GM21723 (cell line): ENCODE measurements at regions not wholly inside any gene's neighbourhood (a gene's known extent, or its start where the extent isn't known, plus 50 kb on each side); places are given as distances from the start of the nearest gene placed in this dataset.
"Not testable (repeated sequence)": the region's sequence is repeated elsewhere in the genome, so short reads cannot be mapped to it uniquely, and the experiment has no call there.

ENCODE experiments used
- ATAC-seq: cut with Tn5 transposase; IDR thresholded peaks from one replicate; pipeline ENCODE4 v1.9.1; 2021; ENCODE audit warnings: mild to moderate bottlenecking, moderate library complexity; ENCODE audit not compliant: unreplicated experiment

GRCh38 chr9:118689280-118689679 is 680.0 kb downstream of the BRINP1 start:
- ATAC-seq, result no peak

DNA sequence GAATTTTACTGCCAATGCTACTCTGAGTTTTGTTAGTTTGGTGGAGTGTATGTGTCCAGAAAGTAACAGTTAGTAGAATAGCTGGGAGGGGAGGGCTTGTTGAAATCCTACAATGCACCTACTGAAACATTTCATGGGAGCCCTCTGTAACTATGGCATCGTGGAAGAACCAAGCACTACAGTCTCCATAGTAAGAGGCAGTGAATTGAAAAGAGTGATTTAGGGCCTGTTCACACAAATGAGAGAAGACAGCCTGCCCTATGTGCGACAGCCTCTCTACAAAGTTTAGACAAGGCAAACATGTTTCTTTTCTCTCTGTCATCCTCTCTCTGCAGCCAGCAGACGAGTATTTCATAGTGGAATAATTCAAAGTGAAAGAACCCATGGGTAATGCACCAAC is 676.6 kb downstream of the BRINP1 start:
- no peak for ATAC-seq

DNA sequence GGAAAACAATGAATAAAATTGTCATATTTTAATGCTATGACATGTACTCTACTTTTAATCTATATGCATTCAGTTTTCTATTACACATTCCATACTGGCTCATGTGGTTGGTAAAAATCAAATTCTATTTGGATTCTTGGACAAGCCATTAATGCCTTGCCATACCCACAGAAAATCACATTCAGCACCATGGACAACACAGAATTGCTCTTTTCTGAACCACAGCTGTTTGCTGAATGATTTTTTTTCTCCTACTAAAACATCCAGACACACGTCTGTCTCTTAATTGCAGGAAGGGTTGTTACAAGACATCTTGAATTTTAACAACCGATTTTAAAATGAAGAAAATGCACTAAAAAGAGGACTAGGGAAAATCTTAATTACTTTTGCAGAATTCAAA is 675.6 kb downstream of the BRINP1 start:
- ATAC-seq, result no peak

DNA sequence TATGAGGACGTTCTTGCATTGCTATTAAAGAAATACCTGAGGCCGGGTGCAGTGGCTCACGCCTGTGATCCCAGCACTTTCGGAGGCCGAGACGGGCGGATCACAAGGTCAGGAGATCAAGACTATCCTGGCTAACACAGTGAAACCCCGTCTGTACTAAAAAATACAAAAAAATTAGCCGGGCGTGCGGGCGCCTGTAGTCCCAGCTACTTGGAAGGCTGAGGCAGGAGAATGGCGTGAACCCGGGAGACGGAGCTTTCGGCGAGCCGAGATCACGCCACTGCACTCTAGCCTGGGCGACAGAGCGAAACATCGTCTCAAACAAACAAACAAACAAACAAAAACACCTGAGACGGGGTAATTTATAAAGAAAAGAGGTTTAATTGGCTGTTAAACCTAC is 674.0 kb downstream of the BRINP1 start:
- ATAC-seq, result not testable (repeated sequence)

GRCh38 chr9:118701985-118702384 is 667.2 kb downstream of the BRINP1 start:
- no peak for ATAC-seq

DNA sequence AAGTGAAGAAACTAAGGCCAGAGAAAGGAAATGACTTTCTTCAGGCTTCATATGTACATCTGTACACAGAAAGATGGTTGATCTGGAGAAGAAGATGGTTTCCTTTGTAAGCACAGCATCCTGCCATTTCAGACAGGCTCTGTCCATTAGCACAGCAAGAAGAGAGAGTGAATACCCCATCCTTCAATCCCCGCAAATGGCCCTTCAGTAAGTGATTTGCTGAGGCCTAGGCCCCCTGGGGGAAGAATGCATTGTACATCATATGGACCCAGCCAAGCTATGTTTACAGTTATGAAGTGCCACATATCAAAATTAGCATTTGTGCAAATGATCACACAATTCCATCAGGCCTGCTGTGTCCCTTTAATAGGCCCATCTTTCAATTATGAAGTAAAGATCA is 657.4 kb downstream of the BRINP1 start:
- no peak for ATAC-seq

- ATAC-seq, result no peak
Measured at GRCh38 chr9:118721276-118721675, 648.0 kb downstream of the BRINP1 start.

- ATAC-seq, result no peak
Measured at GRCh38 chr9:118721923-118722322, 647.3 kb downstream of the BRINP1 start.

DNA sequence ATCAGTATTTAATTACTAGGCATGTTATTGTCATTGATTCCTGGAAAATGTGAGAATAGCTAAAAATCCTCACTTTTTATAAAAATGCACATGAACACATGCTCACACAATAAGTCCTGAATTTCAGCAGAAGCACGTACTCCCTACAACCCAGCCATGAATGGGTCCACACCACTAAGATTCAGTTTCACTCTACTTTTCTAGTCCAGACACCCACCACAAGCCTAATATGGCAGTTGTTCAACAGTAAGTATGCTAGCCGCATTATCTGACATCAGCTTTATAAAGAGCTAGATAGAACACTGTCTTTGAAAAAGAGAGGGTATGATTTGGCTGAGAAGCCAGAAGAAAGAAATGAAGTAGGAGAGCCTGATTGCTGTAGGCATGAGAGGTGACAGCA is 639.3 kb downstream of the BRINP1 start:
- no peak for ATAC-seq

DNA sequence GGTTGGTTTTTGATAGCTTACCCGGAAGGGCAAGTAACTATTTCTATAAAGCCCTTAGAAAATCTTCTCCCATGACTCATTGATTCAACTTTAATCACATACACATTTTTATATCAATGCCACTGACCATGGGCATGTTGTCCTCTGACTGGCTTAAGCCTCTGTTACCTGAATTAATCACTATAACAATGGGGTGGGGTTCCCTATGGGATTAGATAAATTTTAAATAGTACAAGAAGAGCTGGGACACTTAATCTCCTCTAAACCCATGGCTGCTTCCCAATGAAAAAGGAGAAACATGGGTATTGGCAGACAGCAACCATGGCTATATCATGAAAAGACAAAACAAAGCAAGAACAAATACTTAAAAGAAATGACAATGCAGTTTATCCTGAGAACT is 636.2 kb downstream of the BRINP1 start:
- ATAC-seq, result no peak

- ATAC-seq, result no peak
Measured at GRCh38 chr9:118734696-118735095, 634.5 kb downstream of the BRINP1 start.

DNA sequence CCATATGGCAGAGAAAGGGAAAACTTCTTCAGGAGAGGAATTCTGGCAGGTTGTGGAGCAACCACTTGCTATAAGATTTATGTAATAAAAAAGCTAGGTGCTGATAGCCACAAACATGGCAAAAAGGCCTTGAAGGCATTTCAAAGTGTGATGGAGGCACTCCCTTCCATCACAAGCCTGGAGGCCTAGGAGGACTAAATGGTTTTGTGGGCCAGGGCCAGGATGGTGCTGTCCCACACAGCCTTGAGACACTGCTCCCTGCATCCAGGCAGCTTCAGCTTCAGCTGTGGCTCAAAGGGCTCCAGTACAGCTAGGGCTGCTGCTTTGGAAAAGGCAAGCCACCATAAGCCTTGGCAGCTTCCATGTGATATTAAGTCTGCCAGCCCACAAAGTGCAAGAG is 632.8 kb downstream of the BRINP1 start:
- no peak for ATAC-seq

GRCh38 chr9:118751077-118751847 is 618.0 kb downstream of the BRINP1 start:
- no peak for ATAC-seq

DNA sequence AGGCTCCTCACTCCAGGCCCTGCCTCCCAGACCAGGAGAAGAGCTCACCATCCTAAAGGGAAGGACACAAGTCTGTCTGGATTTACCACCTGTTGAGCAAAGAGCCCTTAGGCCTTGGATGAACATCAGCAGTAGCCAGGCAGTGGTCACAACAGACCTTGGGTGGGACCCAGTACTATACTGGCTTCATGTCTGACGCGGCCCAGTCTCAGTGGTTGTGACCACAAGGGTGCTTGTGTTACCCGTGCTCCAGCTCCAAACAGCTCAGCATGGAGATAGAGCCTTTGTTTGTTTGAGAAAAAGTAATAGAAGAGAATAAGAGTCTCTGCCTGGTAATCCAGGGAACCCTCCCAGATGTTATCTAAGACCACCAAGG is 617.4 kb downstream of the BRINP1 start:
- ATAC-seq, result no peak

DNA sequence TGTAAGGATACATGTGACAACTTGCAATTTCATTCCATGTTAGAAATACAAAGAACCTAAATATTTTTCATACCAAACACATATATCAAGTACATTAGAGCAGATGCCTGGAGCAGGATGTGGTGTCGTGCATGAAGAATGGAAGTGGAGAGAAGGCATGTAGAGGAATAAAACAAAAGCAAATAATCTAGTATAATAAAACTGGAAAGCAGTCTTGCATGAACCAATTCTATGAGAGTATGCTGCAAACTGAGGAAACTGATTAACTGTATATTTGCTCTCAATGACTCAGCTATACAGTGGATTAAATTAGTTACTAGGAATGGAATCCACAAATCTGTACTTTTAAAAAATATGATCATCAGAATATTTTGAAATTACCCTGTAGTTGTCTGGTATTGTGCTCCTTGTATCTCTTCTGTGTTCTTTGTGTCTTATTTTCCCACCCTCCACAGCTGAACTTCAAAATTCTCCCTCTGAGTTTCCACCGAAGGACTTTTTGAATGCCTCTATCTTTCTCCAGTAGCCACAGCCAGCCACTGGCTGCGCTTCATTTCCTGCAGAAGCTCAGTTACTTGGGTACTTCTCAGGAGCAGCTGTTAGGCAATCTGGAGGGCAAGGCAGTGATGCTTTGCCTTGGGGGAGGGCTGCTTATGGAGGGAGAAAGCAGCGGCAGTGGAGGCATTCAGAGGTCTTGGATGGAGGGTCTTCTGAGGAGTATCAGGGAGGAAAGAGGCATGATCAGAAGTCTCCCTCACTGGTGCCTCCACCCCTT is 608.0 kb downstream of the BRINP1 start:
- no peak for ATAC-seq

DNA sequence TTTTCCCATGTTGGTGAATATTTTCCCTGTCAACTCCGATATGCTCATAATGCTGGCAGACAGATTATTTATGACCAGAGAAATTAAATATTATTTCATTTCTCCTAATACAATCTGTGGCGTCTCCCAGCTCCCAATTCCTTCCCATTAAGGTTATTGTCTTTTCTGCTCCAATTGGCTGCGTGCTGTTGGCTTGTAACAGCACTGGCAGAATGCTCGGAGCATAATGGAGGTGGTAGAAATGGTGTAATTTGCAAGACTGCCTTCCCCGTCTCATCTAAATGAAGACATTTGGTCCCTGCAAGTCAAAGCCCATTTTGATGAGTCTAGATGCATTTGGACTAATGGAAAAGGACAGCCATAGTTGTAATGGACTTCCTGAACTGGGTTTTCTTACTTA is 601.7 kb downstream of the BRINP1 start:
- no peak for ATAC-seq

- no peak for ATAC-seq
Measured at GRCh38 chr9:118782790-118783463, 586.3 kb downstream of the BRINP1 start.

GRCh38 chr9:118784033-118784432 is 585.2 kb downstream of the BRINP1 start:
- no peak for ATAC-seq

DNA sequence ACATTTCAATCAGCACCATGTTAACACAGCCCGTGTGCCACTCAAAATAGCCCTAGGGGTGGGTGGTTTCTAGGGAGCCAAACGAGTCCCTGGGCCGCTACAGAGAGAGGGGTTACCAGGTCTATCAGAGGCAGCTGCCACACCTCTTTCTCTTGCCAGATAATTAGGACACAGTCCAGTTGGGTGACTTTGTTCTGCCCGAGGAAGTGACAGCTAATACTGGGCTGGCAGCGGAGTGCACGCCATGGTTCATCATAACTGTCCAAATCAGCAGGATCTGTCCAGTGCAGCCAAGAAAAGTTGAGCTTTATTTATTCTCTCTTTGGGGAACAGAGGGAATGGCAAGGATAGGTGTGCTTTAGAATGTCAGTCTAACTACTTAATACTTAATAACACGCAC is 583.8 kb downstream of the BRINP1 start:
- no peak for ATAC-seq

DNA sequence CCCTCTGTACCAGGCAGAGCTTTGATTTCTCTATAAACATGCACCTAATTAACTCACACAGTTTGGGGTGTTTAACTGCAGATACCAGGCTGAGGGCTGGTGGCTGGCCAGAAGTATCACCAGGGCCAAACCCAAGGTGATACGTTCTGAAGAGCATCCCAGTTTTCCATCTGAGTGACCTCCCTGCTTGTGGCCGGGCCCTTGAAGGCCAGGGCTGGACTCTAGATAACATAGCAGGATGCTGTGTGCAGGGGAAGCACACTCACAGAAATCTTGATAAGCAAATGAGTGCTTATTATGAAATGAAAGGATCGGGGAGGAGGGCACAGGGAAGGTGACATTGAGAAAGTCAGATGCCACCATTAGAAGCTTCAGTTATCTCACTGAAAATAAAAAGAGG is 582.4 kb downstream of the BRINP1 start:
- ATAC-seq, result no peak

DNA sequence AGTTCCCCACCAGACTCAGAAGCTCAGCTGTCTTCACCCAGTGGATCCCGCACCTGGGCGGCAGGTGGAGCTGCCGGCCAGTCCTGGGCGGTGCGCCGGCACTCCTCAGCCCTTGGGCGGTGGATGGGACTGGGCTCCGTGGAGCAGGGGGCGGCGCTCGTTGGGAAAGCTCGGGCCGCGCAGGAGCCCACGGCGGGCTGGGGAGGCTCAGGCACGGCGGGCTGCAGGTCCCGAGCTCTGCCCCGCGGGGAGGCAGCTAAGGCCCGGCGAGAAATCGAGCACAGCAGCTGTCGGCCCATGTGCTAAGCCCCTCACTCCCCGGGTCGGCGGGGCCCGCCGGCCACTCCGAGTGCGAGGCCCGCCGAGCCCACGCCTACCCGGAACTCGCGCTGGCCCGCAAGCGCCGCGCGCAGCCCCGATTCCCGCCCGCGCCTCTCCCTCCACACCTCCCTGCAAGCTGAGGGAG is 560.0 kb downstream of the BRINP1 start:
- no peak for ATAC-seq

DNA sequence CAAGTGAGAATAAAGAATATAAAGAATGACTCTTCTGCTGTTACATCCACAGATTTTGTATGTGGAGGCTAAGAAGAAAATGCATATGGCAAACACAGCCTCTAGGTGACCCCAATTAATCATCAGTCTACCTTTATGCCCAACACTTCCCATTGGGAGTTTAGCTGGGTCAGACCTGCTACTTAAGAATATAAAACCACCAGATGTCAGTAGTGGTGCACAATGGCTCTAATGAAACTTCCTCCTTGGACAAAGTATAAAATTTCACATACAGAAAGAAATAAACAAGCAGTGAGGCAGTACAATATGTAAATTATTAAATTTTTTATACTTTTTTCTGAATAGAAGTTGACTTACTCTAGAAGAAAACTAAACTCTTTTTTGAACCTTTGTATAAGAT is 539.9 kb downstream of the BRINP1 start:
- ATAC-seq, result no peak
